ENCODE measurements at regions not wholly inside any gene's neighbourhood (a gene's known extent, or its start where the extent isn't known, plus 50 kb on each side); places are given as distances from the start of the nearest gene placed in this dataset.

DNA sequence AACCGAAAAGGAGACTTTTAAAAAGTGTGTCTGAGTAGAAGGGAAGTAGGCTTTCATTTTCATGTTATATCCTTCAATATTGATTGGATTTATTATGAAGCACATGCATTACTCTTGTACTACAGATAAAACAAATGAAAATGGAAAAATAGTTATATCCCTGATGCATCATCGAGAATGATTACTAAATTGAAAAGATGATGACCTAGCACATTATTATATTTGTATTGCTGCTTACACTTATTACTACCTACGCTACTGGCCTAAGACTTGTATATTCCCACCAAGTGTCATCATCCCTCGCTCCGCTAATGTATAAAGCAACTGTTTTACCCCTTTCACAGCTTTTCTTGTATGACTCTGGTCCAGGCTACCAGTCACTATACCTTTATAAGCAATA is 922.4 kb downstream of the DIPK2A start:
- TF ChIP-seq, protein P1, sequence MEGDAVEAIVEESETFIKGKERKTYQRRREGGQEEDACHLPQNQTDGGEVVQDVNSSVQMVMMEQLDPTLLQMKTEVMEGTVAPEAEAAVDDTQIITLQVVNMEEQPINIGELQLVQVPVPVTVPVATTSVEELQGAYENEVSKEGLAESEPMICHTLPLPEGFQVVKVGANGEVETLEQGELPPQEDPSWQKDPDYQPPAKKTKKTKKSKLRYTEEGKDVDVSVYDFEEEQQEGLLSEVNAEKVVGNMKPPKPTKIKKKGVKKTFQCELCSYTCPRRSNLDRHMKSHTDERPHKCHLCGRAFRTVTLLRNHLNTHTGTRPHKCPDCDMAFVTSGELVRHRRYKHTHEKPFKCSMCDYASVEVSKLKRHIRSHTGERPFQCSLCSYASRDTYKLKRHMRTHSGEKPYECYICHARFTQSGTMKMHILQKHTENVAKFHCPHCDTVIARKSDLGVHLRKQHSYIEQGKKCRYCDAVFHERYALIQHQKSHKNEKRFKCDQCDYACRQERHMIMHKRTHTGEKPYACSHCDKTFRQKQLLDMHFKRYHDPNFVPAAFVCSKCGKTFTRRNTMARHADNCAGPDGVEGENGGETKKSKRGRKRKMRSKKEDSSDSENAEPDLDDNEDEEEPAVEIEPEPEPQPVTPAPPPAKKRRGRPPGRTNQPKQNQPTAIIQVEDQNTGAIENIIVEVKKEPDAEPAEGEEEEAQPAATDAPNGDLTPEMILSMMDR (optimal IDR thresholded peaks at IDR 0.05 in 1 of 3, IDR thresholded peaks at IDR 0.05 in 1 of 3, conservative IDR thresholded peaks at IDR 0.05 in 1 of 3; ENCODE audit: extremely low read depth in 1 of 3, insufficient read depth in 2 of 3, low read length in 3 of 3): no peak
- TF ChIP-seq EZH2 (IDR thresholded peaks at IDR 0.05; ENCODE audit: low read length): no peak
